ENCODE measurements at regions not wholly inside any gene's neighbourhood (a gene's known extent, or its start where the extent isn't known, plus 50 kb on each side); places are given as distances from the start of the nearest gene placed in this dataset.

- Histone ChIP-seq H3F3A (ENCODE audit: insufficient read depth, low read length) (no peaks in the 10 kb centered on the region), H3K9me3 (ENCODE audit: low read length) (no peaks in the 10 kb centered on the region), H2AFZ (ENCODE audit: low read length) (no peak overlapping the region), H3K4me1 (ENCODE audit: insufficient read depth, low read length, severe bottlenecking) (no peaks in the 10 kb centered on the region), H3K4me3 (ENCODE audit: low read depth, low read length, poor library complexity, severe bottlenecking) (no peak overlapping the region), H3K9ac (ENCODE audit: low read length) (no peak overlapping the region), H3K27me3 (ENCODE audit: insufficient read depth, low read length) (no peaks in the 10 kb centered on the region), H3K36me3 (ENCODE audit: insufficient read depth, low read length) (no peaks in the 10 kb centered on the region), H4K20me1 (ENCODE audit: insufficient read depth, low read length) (no peaks in the 10 kb centered on the region), H3K79me2 (ENCODE audit: insufficient read depth, low read length) (no peaks in the 10 kb centered on the region), H3K4me2 (ENCODE audit: low read length) (no peak overlapping the region), H3K27ac (ENCODE audit: low read depth, low read length, poor library complexity, severe bottlenecking) (no peak overlapping the region), H3K9me2 (ENCODE audit: low read depth, low read length) (no peaks in the 10 kb centered on the region)
- TF ChIP-seq CTCF (IDR thresholded peaks at IDR 0.05; ENCODE audit: low read length), result no peak
- no peak for TF ChIP-seq EZH2 (IDR thresholded peaks at IDR 0.05; ENCODE audit: borderline replicate concordance, low read length)
Observed at GRCh38 chr5:145385276-145385675, 449.9 kb downstream of the PRELID2 start.

GRCh38 chr5:145378226-145378625, 456.9 kb downstream of the PRELID2 start:
- Histone ChIP-seq H3K9ac (ENCODE audit: low read length) (no peak overlapping the region), H2AFZ (ENCODE audit: low read length) (no peak overlapping the region), H3K9me2 (ENCODE audit: low read depth, low read length) (no peaks in the 10 kb centered on the region), H3K4me2 (ENCODE audit: low read length) (no peak overlapping the region), H3K27me3 (ENCODE audit: insufficient read depth, low read length) (no peaks in the 10 kb centered on the region), H3K9me3 (ENCODE audit: low read length) (no peaks in the 10 kb centered on the region), H3K36me3 (ENCODE audit: insufficient read depth, low read length) (no peaks in the 10 kb centered on the region), H3K4me1 (ENCODE audit: insufficient read depth, low read length, severe bottlenecking) (no peaks in the 10 kb centered on the region), H3K79me2 (ENCODE audit: insufficient read depth, low read length) (no peaks in the 10 kb centered on the region), H3K27ac (ENCODE audit: low read depth, low read length, poor library complexity, severe bottlenecking) (no peak overlapping the region), H3F3A (ENCODE audit: insufficient read depth, low read length) (no peaks in the 10 kb centered on the region), H3K4me3 (ENCODE audit: low read depth, low read length, poor library complexity, severe bottlenecking) (no peak overlapping the region), H4K20me1 (ENCODE audit: insufficient read depth, low read length) (no peaks in the 10 kb centered on the region)
- TF ChIP-seq EZH2 (IDR thresholded peaks at IDR 0.05; ENCODE audit: borderline replicate concordance, low read length), result no peak
- no peak for TF ChIP-seq CTCF (IDR thresholded peaks at IDR 0.05; ENCODE audit: low read length)

- Histone ChIP-seq H3K4me1 (ENCODE audit: insufficient read depth, low read length, severe bottlenecking) (no peaks in the 10 kb centered on the region), H3K9me2 (ENCODE audit: low read depth, low read length) (no peaks in the 10 kb centered on the region), H3K36me3 (ENCODE audit: insufficient read depth, low read length) (no peaks in the 10 kb centered on the region), H3K79me2 (ENCODE audit: insufficient read depth, low read length) (no peaks in the 10 kb centered on the region), H3F3A (ENCODE audit: insufficient read depth, low read length) (no peaks in the 10 kb centered on the region), H3K27ac (ENCODE audit: low read depth, low read length, poor library complexity, severe bottlenecking) (no peak overlapping the region), H3K4me3 (ENCODE audit: low read depth, low read length, poor library complexity, severe bottlenecking) (no peak overlapping the region), H3K9ac (ENCODE audit: low read length) (no peak overlapping the region), H3K9me3 (ENCODE audit: low read length) (no peaks in the 10 kb centered on the region), H3K4me2 (ENCODE audit: low read length) (no peak overlapping the region), H4K20me1 (ENCODE audit: insufficient read depth, low read length) (no peaks in the 10 kb centered on the region), H2AFZ (ENCODE audit: low read length) (no peak overlapping the region), H3K27me3 (ENCODE audit: insufficient read depth, low read length) (no peaks in the 10 kb centered on the region)
- TF ChIP-seq EZH2 (IDR thresholded peaks at IDR 0.05; ENCODE audit: borderline replicate concordance, low read length) (no peak), CTCF (IDR thresholded peaks at IDR 0.05; ENCODE audit: low read length) (no peak)
Observed at GRCh38 chr5:145375521-145375920, 459.6 kb downstream of the PRELID2 start.

Data from OCI-LY1 (cell line).